ENCODE measurements at regions not wholly inside any gene's neighbourhood (a gene's known extent, or its start where the extent isn't known, plus 50 kb on each side); places are given as distances from the start of the nearest gene placed in this dataset.

- Mint-ChIP-seq H3K9me3 (peaks cover 15 to 27% of the 10 kb centered on the region in 2 experiments; a peak in 4 of 5 replicates), H3K36me3 (ENCODE audit: insufficient read depth in 1 of 3, low read depth in 3 of 3) (peaks cover 0 to 16% (median 2%) of the 10 kb centered on the region in 3 experiments; a peak in 3 of 7 replicates), H3K27ac (no peak overlapping the region), H3K4me1 (no peaks in the 10 kb centered on the region), H3K4me3 (no peak overlapping the region), H3K27me3 (ENCODE audit: low read depth) (no peaks in the 10 kb centered on the region)
- WGBS (ENCODE audit: extremely low coverage, insufficient read length, low lambda C conversion rate), result no CpG with 5 or more reads among the region's 1 CpG
- Histone ChIP-seq H3K23me2 (ENCODE audit: insufficient read length, low read depth, low read length, poor library complexity, severe bottlenecking) (no peaks in the 10 kb centered on the region), H3K9ac (ENCODE audit: extremely low read depth, insufficient read length, low read length) (no peak overlapping the region), H3K4me2 (ENCODE audit: insufficient read depth, insufficient read length, low read length) (no peak overlapping the region), H3T11ph (ENCODE audit: low read length) (no peak overlapping the region), H3K9me3 (ENCODE audit: control insufficient read depth, low read depth, low read length) (no peaks in the 10 kb centered on the region), H3K79me2 (ENCODE audit: insufficient read depth, low read length) (no peaks in the 10 kb centered on the region), H4K5ac (ENCODE audit: insufficient read length, low read depth, low read length) (no peak overlapping the region), H4K8ac (replicated peaks; ENCODE audit: insufficient read length, low read depth, low read length) (no peak overlapping the region), H3K4me1 (ENCODE audit: insufficient read depth, low read length) (no peaks in the 10 kb centered on the region), H3K79me1 (ENCODE audit: insufficient read depth, low read depth, low read length, poor library complexity, severe bottlenecking) (no peaks in the 10 kb centered on the region), H2BK12ac (ENCODE audit: insufficient read length, low read depth, low read length) (no peak overlapping the region), H3K23ac (ENCODE audit: insufficient read length, low read depth, low read length) (no peak overlapping the region), H4K91ac (ENCODE audit: insufficient read length, low read depth, low read length) (no peak overlapping the region), H2BK120ac (ENCODE audit: low read depth, low read length, poor library complexity, severe bottlenecking) (no peak overlapping the region), H2BK20ac (ENCODE audit: low read depth, low read length, poor library complexity, severe bottlenecking) (no peak overlapping the region), H3K4ac (ENCODE audit: low read depth, low read length) (no peak overlapping the region), H2BK5ac (ENCODE audit: insufficient read length, low read length) (no peak overlapping the region), H2AK5ac (ENCODE audit: insufficient read length, low read length) (no peak overlapping the region), H2BK15ac (ENCODE audit: low read depth, low read length) (no peak overlapping the region), H2AFZ (ENCODE audit: low read length) (no peak overlapping the region), H3K14ac (ENCODE audit: insufficient read depth, low read length) (no peak overlapping the region), H3K27me3 (ENCODE audit: insufficient read depth, low read length) (no peaks in the 10 kb centered on the region), H4K20me1 (ENCODE audit: control insufficient read depth, insufficient read depth, insufficient read length) (no peaks in the 10 kb centered on the region), H3K18ac (ENCODE audit: insufficient read length, low read depth, low read length) (no peak overlapping the region), H3K27ac (ENCODE audit: insufficient read length, low read depth, low read length) (no peak overlapping the region), H3K56ac (ENCODE audit: insufficient read length, low read depth, low read length) (no peak overlapping the region)
- TF ChIP-seq, protein P1, sequence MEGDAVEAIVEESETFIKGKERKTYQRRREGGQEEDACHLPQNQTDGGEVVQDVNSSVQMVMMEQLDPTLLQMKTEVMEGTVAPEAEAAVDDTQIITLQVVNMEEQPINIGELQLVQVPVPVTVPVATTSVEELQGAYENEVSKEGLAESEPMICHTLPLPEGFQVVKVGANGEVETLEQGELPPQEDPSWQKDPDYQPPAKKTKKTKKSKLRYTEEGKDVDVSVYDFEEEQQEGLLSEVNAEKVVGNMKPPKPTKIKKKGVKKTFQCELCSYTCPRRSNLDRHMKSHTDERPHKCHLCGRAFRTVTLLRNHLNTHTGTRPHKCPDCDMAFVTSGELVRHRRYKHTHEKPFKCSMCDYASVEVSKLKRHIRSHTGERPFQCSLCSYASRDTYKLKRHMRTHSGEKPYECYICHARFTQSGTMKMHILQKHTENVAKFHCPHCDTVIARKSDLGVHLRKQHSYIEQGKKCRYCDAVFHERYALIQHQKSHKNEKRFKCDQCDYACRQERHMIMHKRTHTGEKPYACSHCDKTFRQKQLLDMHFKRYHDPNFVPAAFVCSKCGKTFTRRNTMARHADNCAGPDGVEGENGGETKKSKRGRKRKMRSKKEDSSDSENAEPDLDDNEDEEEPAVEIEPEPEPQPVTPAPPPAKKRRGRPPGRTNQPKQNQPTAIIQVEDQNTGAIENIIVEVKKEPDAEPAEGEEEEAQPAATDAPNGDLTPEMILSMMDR (conservative IDR thresholded peaks at IDR 0.05), result no peak
- no peak for DNase-seq
Measured at GRCh38 chr5:143946837-143947236, 134.9 kb downstream of the HMHB1 start.
